HL-60 (cell line): ENCODE measurements at regions not wholly inside any gene's neighbourhood (a gene's known extent, or its start where the extent isn't known, plus 50 kb on each side); places are given as distances from the start of the nearest gene placed in this dataset.

Experiments
- DNase-seq, 2 experiments: peaks; one replicate each; pipeline ENCODE4 v3.0.0-alpha.2; 2010 to 2020; ENCODE audit warnings: low read depth in 1 of 2, low spot score in 1 of 2
- H3K27ac ChIP-seq: fragments of 250-450 bp; sonication (Bioruptor Pico); replicated peaks from 2 replicates; pipeline ENCODE4 v1.5.1; 2020; ENCODE audit warnings: mild to moderate bottlenecking, moderate library complexity
- H3K27me3 ChIP-seq: fragments of 250-450 bp; sonication (Bioruptor Pico); 2 replicates; pipeline ENCODE4 v1.5.1; 2021; ENCODE audit warnings: mild to moderate bottlenecking, moderate library complexity; ENCODE audit not compliant: insufficient read depth, poor library complexity, severe bottlenecking
- H3K4me3 ChIP-seq: replicated peaks from 2 replicates; pipeline ENCODE4 v1.5.1; 2011; ENCODE audit warnings: mild to moderate bottlenecking, control low read depth, low read length; ENCODE audit not compliant: insufficient read depth
- CTCF ChIP-seq: IDR thresholded peaks from one replicate; pipeline ENCODE4 v1.5.1; 2011; ENCODE audit warnings: low read length, control low read depth, inconsistent platforms; ENCODE audit not compliant: insufficient read depth
- GABPA ChIP-seq: IDR thresholded peaks from 2 replicates; pipeline ENCODE4 v1.6.1; 2012; ENCODE audit warnings: low read depth
- POLR2AphosphoS5 ChIP-seq: IDR thresholded peaks from 2 replicates; pipeline ENCODE4 v1.6.1; 2012; ENCODE audit warnings: low read depth
- REST ChIP-seq: IDR thresholded peaks from 2 replicates; pipeline ENCODE4 v1.6.1; 2012; ENCODE audit warnings: low read depth; ENCODE audit not compliant: insufficient replicate concordance
- SPI1 ChIP-seq: IDR thresholded peaks from 2 replicates; pipeline ENCODE4 v1.6.1; 2012; ENCODE audit warnings: low read depth, mild to moderate bottlenecking, borderline replicate concordance

GRCh38 chr2:67671464-67672450 lies 274.6 kb downstream of the ETAA1 start:
- TF ChIP-seq CTCF: no peak
- TF ChIP-seq REST: no peak
- TF ChIP-seq GABPA: no peak
- TF ChIP-seq POLR2AphosphoS5: no peak
- no peak for TF ChIP-seq SPI1
- Histone ChIP-seq H3K27me3 (peaks cover 4% of the 10 kb centered on the region), H3K4me3 (no peak overlapping the region), H3K27ac (no peak overlapping the region)
- no peak for DNase-seq

GRCh38 chr2:67674668-67675067 lies 277.5 kb downstream of the ETAA1 start:
- Histone ChIP-seq H3K27me3 (peaks cover 2% of the 10 kb centered on the region), H3K4me3 (no peak overlapping the region), H3K27ac (no peak overlapping the region)
- DNase-seq: no peak
- TF ChIP-seq POLR2AphosphoS5 (no peak), GABPA (no peak), CTCF (no peak), SPI1 (no peak), REST (no peak)

- TF ChIP-seq SPI1 (no peak), CTCF (no peak), REST (no peak), POLR2AphosphoS5 (no peak), GABPA (no peak)
- DNase-seq: no peak
Observed at GRCh38 chr2:67684991-67685390, 287.9 kb downstream of the ETAA1 start.

More at GRCh38 chr2:67684991-67685390, 287.9 kb downstream of the ETAA1 start:
- H3K27ac ChIP-seq: no peak overlapping the region
- H3K4me3 ChIP-seq: no peak overlapping the region
- H3K27me3 ChIP-seq: no peaks in the 10 kb centered on the region
